ENCODE measurements at regions not wholly inside any gene's neighbourhood (a gene's known extent, or its start where the extent isn't known, plus 50 kb on each side); places are given as distances from the start of the nearest gene placed in this dataset.

DNA sequence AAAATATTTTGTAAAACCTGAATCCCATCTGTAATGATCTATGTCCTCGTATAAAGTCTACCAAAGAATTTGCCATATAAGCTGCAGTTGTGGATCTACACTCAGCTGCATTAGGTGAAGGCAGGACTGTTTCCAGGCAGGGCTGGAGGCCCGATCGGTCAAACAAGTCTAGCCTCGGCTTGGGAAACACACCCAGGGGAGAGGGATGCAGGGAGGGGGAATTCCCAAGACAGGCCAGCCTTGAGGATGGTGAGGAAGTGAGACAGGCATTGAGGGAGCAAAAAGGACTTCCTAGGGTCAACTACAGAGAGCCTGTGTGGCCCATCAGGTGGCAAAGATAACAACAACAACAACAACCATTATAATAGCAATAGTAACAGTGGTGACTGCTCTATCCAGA lies 174.1 kb upstream of the FSTL4 start:
- FAIRE-seq (no peak), DNase-seq (ENCODE audit: low read depth, low spot score) (no peak)
- Histone ChIP-seq H3K27ac (ENCODE audit: control insufficient read depth, insufficient read depth, low read length) (no peak overlapping the region), H4K20me1 (ENCODE audit: control insufficient read depth, extremely low read depth, insufficient read depth, low read length) (no peaks in the 10 kb centered on the region), H3K4me3 (ENCODE audit: control insufficient read depth in 2 of 3, extremely low read depth in 1 of 3, insufficient read depth in 2 of 3, low read depth in 1 of 3, low read length in 3 of 3) (no peak overlapping the region), H3K4me1 (ENCODE audit: control insufficient read depth, extremely low read depth, insufficient read depth, low read length) (no peaks in the 10 kb centered on the region), H3K27me3 (ENCODE audit: control insufficient read depth, extremely low read depth, insufficient read depth, low read length) (peaks cover 23% of the 10 kb centered on the region), H3K4me2 (ENCODE audit: control insufficient read depth, extremely low read depth, insufficient read depth, low read depth, low read length) (no peak overlapping the region), H3K9me3 (ENCODE audit: control insufficient read depth, low read depth, low read length) (no peaks in the 10 kb centered on the region), H3K9me1 (ENCODE audit: control insufficient read depth, extremely low read depth, insufficient read depth, low read length) (no peaks in the 10 kb centered on the region), H3K9ac (ENCODE audit: control insufficient read depth, extremely low read depth, insufficient read depth, low read length) (no peak overlapping the region), H2AFZ (ENCODE audit: control insufficient read depth, low read length) (no peak overlapping the region), H3K79me2 (ENCODE audit: control insufficient read depth, insufficient read depth, low read length) (no peaks in the 10 kb centered on the region), H3K36me3 (ENCODE audit: control insufficient read depth in 2 of 2, extremely low read depth in 1 of 2, insufficient read depth in 2 of 2, low read length in 2 of 2) (no peaks in the 10 kb centered on the region)
- dilution Hi-C loops (cut with MboI; ENCODE audit: extremely low pct_ligation_motif_present, low sequenced_read_pairs), result loop anchor here (25.0 kb wide), 1 partner anchor 199 kb away; no protein-coding TSS in a partner anchor
- TF ChIP-seq, protein P1, sequence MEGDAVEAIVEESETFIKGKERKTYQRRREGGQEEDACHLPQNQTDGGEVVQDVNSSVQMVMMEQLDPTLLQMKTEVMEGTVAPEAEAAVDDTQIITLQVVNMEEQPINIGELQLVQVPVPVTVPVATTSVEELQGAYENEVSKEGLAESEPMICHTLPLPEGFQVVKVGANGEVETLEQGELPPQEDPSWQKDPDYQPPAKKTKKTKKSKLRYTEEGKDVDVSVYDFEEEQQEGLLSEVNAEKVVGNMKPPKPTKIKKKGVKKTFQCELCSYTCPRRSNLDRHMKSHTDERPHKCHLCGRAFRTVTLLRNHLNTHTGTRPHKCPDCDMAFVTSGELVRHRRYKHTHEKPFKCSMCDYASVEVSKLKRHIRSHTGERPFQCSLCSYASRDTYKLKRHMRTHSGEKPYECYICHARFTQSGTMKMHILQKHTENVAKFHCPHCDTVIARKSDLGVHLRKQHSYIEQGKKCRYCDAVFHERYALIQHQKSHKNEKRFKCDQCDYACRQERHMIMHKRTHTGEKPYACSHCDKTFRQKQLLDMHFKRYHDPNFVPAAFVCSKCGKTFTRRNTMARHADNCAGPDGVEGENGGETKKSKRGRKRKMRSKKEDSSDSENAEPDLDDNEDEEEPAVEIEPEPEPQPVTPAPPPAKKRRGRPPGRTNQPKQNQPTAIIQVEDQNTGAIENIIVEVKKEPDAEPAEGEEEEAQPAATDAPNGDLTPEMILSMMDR (optimal IDR thresholded peaks at IDR 0.05 in 1 of 3, IDR thresholded peaks at IDR 0.05 in 1 of 3, conservative IDR thresholded peaks at IDR 0.05 in 1 of 3; ENCODE audit: extremely low read depth in 1 of 3, insufficient read depth in 2 of 3, low read length in 3 of 3), result no peak
- no peak for TF ChIP-seq EZH2 (IDR thresholded peaks at IDR 0.05; ENCODE audit: low read length)

DNA sequence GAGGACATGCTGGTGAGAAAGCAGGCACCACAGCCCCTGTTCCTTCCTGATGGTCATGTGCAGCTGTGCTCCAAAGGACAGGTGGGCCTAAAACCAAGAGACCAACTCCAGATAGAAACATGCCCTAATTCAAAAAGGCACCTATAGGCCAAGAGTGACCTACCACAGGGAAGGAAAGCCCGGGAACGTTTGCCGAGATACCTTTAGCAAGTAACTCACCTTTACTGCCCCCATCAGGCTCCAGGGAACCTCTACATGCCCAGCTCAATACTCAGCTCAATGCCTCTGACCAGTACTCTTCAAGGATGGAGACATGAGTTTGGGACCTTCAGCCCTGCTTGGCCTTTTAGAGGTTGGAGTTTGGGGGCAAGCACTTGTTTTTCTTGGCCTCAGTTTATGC lies 172.8 kb upstream of the FSTL4 start:
- Histone ChIP-seq H3K79me2 (ENCODE audit: control insufficient read depth, insufficient read depth, low read length) (no peaks in the 10 kb centered on the region), H3K9me1 (ENCODE audit: control insufficient read depth, extremely low read depth, insufficient read depth, low read length) (no peaks in the 10 kb centered on the region), H3K4me2 (ENCODE audit: control insufficient read depth, extremely low read depth, insufficient read depth, low read depth, low read length) (no peak overlapping the region), H3K4me1 (ENCODE audit: control insufficient read depth, extremely low read depth, insufficient read depth, low read length) (no peaks in the 10 kb centered on the region), H4K20me1 (ENCODE audit: control insufficient read depth, extremely low read depth, insufficient read depth, low read length) (no peaks in the 10 kb centered on the region), H2AFZ (ENCODE audit: control insufficient read depth, low read length) (no peak overlapping the region), H3K9me3 (ENCODE audit: control insufficient read depth, low read depth, low read length) (no peaks in the 10 kb centered on the region), H3K27ac (ENCODE audit: control insufficient read depth, insufficient read depth, low read length) (no peak overlapping the region), H3K4me3 (ENCODE audit: control insufficient read depth in 2 of 3, extremely low read depth in 1 of 3, insufficient read depth in 2 of 3, low read depth in 1 of 3, low read length in 3 of 3) (no peak overlapping the region), H3K9ac (ENCODE audit: control insufficient read depth, extremely low read depth, insufficient read depth, low read length) (no peak overlapping the region), H3K36me3 (ENCODE audit: control insufficient read depth in 2 of 2, extremely low read depth in 1 of 2, insufficient read depth in 2 of 2, low read length in 2 of 2) (no peaks in the 10 kb centered on the region), H3K27me3 (ENCODE audit: control insufficient read depth, extremely low read depth, insufficient read depth, low read length) (peaks cover 16% of the 10 kb centered on the region)
- DNase-seq (ENCODE audit: low read depth, low spot score) (no peak), FAIRE-seq (no peak)
- TF ChIP-seq, protein P1 (optimal IDR thresholded peaks at IDR 0.05 in 1 of 3, IDR thresholded peaks at IDR 0.05 in 1 of 3, conservative IDR thresholded peaks at IDR 0.05 in 1 of 3; ENCODE audit: extremely low read depth in 1 of 3, insufficient read depth in 2 of 3, low read length in 3 of 3), result peak in 1 of 3 experiments; percentile 6
- no peak for TF ChIP-seq EZH2 (IDR thresholded peaks at IDR 0.05; ENCODE audit: low read length)
- dilution Hi-C loops (cut with MboI; ENCODE audit: extremely low pct_ligation_motif_present, low sequenced_read_pairs), result loop anchor here (25.0 kb wide), 1 partner anchor 198 kb away; no protein-coding TSS in a partner anchor
